ENCODE measurements at regions not wholly inside any gene's neighbourhood (a gene's known extent, or its start where the extent isn't known, plus 50 kb on each side); places are given as distances from the start of the nearest gene placed in this dataset.

DNA sequence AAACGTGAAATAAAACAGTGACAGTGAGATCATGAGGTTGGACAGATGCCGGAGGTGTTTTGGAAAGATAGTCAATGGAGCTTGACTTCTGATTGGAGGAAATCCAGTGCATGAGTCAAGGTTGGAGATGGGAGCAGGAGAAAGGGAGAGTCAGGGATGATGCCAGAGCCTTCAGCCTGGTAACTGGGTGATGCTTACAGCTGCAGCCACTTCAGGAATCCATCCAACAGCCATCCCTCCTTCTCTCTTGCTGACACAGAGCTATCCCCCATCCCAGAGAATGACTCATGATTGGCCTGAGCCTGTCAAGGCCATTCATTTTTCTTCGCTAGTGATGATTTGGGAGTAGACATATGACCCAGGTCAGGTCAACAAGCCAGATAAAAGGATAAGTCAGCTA is 112.8 kb downstream of the SAMD5 start:
- peak; percentile 1 for DNase-seq (ENCODE audit: low read depth)

DNA sequence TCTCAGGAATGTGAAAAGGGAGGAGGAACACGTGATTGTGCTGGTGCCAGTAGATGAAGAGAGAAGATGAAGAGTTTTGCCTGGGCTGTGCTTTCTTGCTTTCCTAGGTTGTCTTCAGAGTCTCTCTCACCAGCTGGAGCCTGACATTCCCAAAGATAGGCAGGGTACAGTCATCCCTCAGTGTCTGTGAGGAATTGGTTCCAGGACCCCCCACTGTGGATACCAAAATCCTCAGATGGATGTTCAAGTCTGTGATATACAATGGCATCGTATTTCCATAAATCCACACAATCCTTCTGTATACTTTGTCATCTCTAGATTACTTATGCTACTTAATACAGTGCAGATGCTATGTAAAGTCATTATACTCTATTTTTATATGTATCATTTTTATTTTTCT is 113.5 kb downstream of the SAMD5 start:
- DNase-seq (ENCODE audit: low read depth): no peak

DNA sequence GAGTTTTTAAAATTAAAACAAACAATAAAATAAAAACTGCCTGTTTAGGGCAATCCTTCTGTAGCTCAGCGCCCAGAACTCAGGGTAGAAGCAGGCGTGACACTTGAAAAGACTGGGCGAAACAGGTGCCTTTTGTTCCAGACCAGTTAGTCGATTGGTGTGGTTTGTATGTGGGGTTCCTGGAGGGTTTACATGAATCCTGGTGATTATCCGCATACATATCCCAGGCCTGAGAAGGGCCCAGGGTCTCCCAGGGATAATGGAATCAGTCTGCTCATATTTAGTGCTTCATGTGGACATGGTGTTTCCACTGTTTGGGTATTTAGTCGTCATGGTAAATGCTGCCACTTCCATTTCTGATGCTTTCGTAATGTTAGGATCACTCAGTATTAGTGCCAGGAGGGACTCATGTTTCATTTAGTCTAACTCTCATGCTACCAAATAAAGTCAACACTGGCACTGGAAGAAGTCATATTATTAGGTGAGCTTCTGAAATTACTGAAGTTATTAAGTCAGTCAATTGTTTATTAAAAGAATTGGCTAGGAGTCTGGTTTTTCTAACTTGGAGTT is 116.5 kb downstream of the SAMD5 start:
- no peak for DNase-seq (ENCODE audit: low read depth)

DNA sequence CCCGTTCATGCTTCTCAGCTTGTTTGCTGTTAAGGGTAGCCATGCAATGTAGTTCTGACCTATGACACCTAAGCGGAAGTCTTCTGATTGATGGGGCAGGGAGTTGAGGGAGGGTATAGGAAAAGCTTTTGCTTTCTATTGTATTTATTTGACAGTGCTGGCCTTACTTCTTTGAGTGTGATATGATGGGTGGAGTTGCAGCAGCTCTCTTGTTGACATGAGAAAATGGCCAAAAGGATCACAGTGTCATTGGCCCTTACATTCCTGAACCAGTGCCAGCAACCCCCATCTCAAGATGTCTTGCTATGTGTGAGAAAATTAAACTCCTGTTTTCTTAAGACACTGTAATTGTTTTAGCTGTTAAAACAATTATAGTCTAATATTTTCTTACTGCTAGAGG is 117.5 kb downstream of the SAMD5 start:
- no peak for DNase-seq (ENCODE audit: low read depth)

DNA sequence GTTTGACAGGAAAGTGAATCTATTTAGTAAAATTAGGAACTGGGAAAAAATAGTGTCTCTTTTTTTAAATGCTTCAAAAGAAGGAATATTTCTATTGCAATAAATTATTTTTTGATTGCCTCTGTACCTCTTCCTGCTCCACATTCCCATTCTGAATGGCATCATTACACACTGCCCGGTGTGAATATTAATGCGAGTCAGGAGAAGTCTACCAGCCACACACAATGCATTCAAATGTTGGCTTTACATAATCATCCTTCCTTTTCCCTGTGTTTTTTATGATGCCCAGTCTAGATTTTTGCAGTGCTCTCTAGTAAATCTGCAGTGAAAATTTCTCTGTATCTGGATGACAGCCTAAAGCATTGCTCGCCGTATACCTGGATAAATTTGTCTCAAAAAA is 118.9 kb downstream of the SAMD5 start:
- no peak for DNase-seq (ENCODE audit: low read depth)

DNA sequence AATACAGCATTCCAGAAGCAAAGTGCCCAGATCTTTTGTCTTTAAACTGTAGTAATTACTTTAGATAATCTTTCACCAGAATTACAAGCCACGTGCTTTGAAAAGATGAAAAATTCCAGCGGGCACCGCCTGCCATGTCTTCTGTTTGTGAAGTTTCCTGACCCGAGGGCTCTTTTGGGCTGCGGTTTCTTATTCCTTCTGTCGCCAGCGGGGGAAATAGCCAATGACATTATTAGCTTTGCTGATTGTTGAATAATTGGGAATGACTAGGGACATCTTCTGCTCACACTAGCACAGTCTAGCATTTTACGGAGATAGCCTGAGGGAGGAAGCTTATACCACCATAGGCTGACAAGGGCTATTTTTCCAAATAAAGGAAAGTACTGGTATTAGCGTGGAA is 124.7 kb downstream of the SAMD5 start:
- peak; percentile 7 for DNase-seq (ENCODE audit: low read depth)

DNA sequence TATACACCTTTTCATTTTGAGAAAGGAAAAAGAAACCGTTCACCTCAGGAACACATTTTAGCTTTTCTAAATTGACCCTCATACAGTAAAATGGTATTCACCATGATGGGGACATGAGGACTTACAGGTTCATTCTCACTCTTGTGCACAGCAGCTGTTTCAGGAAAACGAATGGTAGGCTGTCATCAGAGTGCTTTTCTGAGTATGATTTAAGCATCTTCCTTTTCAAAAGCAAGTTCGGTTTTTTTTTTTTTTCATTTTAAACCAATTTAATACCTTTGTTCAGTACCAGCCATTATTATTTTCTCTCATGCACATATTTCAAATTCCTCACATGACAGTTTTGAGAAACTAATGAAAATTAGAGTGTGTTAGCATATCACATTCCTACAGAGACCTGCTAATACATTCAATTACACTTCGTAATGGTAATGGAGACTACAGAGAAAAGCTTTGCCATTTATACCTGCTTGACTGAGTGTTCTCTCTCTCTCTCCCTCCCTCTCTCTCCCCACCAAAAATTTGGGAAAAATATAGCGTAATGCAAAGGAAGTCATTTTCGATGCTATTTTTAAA is 129.2 kb downstream of the SAMD5 start:
- DNase-seq (ENCODE audit: low read depth): no peak

DNA sequence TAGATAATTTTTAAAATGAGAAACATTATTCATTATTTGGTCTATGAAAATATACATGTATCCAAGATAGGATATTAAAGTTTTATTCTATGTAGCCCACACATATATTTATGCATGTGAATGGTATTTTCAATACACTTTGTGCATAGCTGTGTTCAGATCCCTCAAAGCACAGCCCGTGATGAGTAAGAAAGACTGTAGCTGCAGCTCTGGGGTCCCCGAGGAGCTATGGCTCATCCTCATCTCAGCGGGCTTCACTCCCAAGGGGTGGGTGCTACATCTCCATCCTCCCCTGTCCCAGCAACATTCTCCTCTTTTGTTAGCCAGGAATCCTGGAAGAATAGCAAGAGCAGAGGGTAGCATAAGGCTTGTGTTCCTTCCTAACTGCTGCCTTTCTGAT is 130.8 kb downstream of the SAMD5 start:
- DNase-seq (ENCODE audit: low read depth): no peak

DNA sequence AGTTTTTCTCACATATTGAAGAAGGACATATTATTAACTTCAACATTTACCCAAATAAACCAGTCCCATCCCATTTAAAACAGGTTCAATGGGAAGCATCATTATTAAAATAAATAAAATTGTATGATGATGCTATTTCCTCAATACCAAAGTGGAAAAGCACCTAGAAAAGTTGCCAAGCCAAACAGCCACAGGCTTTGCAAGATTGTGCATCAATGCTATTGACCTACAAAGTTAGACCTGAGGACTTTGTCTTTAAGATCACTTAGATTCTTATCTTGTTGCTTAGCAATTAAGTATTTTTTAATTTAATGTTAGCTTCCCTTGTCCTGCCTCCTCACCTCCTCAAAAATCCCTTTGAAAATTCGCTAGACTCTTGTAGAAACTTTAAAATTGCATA is 132.1 kb downstream of the SAMD5 start:
- no peak for DNase-seq (ENCODE audit: low read depth)

DNA sequence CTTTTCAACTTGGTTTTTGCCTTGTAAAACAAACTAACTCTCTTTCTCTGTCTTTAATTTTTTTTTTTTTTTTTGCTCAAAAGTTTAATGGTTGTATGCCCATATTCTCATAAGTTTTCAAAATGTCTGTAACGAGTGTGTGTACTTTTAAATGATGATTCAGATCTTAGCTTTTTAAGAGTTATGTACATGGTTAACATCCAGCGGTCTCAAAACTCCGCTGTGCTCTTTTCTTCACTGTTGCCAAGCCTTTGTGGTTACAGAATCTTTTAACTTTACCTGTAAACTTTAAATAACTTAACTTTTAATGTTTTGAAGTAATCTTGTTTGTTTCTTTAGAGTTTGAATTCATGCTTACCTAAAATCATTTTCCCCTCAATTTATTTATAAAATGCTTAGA is 133.0 kb downstream of the SAMD5 start:
- DNase-seq (ENCODE audit: low read depth): no peak

DNA sequence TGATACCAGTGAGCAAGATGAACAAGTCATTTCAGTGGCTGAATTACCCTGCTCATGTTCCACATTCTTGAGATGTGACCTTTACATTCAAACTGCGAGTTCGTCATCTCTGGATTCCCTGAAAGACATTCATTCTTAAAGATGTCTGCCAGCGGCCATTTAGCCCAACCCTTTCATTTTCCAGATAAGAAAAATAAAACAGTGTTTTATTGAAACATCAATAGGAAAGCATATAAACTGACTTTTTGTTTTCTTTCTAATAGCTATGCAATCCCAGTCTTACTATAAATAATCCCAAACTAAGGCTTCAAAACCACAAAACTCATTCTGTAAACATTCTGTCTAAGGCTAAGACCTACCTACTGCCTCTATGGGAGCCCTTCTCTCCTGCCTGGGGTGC is 134.0 kb downstream of the SAMD5 start:
- peak; percentile 40 for DNase-seq (ENCODE audit: low read depth)

DNA sequence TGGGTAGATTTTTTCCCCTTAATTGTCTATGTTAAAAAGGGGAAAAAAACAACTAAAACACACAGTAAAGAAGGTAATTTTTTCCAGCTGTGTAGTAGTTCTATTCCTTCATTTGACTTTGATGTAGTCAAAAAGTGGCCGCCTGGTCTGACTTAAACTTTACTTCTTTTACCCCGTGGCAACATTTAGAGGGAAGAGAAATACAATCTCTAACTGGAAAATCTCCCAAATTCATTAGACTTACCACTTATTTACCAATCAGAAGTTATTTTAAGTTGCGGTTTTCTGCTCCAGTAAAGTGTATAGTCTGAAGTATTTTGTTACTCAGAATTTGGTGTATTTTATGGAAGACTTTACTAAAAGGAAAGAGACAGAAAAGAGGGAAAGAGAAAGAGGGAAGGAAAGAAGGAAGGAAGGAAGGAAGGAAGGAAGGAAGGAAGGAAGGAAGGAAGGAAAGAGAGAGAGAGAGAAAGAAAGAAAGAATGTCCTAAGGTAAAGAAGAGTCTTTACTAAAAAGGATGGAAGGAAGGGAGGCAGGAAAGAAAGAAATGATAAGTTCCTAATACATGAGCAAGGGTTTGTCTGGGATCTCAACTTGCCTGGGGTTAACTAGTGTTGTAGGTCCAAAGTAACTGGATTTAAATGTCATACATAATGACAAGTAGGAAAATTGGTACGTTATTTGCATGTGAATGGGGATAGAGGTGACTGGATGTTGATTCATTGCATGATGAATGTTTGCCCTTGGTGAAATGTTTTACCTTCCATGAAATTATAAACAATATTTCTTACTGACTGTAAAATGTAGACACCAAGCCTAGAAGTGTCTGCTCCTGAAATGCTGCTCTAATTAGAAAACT is 135.1 kb downstream of the SAMD5 start:
- DNase-seq (ENCODE audit: low read depth): peak; percentile 7

DNA sequence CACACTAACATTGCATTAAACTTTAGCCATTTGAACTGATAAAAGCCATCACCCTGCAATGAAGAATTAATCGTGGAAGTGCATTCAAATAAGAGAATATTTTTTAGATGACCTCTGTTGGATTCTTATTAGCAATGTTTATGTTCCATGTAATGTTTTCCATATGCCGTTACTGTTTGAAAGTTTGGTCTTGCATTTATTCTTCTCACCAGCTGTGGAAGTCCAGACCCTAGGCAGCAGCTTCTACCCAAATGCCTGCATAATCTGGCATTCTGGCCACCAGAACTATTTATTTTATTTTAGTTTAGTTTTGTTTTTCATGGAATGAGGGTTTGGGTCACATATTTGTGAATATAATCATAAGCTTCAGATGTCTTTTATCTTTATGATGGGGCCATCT is 140.4 kb downstream of the SAMD5 start:
- DNase-seq (ENCODE audit: low read depth): peak; percentile 3

DNA sequence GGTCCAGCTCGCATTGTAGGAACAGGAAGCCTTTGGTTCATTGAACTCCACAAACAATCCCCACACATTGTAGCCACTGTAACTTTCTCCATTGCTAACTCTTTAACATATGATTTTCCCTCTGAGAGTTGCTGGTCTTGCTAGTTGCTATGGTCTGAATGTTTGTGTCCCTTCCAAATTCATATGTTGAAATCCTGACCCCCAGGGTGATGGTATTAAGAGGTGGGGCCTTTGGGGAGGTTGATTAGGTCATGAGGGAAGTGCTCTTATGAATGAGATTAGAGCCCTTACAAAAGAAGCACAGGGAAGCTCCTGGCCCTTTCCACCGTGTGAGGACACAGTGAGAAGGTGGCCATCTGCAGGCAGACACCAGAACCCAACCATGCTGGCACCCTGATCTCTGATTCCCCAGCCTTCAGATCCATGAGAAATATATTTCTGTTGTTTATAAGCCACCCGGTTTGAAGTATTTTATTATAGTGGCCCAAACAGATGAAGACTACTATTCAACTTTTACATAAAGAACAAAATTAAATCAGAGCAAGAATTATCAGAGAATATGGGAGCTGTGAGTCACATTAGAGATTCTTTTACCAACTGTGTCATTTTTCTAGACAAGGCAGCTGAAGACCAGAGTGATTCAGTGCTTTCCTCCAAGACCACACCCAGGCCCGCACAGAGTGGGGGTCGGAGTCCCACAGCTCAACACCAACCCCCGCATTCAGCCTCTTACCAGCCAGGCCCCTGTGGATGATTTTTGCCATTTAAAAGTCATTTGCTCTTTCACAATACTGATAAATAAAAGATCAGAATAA is 143.0 kb downstream of the SAMD5 start:
- DNase-seq (ENCODE audit: low read depth): peak; percentile 1

DNA sequence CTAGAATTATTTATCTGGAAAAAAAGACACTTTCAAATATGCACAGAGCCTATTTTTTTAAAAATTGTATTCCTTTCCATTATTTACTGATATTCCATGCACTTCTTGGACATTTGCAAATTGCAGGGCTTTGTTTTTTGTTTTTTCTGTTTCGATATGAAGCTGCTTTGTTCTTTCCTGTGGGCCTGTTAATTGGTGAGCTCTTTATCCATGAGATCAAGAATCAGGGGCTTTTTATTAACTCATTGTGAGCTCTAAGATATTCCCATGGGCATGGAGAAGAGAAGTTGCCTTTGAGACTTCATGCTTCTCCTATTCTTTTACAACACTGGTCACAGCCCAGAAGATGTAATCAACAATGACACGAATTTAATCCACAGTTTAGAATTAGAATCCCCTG is 145.1 kb downstream of the SAMD5 start:
- no peak for DNase-seq (ENCODE audit: low read depth)

DNA sequence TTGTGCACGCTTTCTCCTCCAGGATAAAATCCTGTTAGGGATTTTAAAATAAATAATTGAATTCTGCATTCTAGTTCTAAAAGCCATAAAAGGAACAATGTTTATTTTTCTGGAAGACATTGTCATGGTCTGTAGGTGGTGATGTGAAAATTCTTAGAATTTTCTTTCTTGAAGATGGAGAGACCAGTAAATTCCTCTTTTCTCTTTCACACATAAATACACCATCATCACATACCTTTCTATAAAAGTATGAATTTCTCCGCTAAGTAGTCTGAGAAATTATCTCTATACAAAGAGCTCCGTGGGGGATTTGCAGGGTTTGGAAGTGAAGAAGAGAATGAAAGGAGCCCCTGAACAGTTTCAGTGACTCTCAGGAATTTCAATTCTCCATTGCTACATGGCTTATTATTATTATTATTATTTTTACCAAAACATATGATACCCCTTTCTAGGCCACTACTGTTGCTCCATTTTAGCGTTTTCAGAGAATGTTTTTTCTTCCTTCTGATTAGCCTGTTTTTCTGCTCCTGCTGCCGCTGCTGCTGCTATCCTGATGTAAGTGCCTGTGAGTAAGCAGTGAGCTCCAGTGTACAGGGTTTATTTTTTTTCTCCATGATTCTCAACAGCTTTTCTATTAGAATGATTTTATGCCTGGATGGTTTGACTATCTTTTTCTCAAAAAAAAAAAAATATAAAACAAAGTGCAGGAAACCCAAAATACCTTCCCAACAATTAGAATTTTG is 145.8 kb downstream of the SAMD5 start:
- no peak for DNase-seq (ENCODE audit: low read depth)

DNA sequence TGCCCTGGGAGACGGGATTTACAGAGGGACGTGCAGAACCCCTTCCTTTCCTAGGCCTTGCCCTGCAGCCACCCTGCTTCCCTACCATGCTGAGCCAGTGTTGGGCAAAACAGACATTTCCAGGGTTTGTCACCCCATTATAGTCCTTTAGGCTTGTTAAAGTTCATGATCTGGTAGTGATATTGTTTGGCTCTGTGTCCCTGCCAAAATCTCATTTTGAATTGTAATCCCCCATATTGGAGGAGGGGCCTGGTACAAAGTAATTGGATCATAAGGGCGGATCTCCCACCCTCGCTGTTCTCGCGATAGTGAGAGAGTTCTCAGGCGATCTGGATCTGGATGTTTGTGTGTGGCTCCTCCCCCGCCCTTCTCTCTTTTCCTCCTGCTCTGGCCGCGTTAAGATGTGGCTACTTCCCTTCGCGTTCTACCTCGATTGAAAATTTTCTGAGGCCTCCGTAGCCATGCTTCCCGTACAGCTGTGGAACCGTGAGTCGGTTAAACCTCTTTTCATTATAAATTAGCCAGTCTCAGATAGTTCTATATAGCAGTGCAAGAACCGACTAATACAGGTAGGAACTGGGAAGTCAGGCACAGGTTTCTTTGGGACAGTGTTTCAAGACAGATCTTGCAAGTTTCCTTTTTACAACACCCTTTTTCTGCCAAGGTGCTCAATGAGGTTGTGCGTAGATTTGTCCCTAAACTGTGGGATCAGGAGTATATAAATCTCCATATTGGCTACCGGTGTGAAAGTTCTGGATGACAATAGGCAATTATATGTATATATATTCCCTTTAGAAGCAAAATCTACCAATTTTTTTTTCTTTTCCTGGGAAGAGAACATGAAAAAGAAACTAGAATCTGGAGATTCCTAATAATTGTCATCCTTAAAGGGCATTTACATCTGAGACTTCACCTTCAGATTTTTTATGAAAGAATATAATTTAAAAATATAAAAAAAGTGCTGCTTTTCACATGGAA is 152.1 kb downstream of the SAMD5 start:
- no peak for DNase-seq (ENCODE audit: low read depth)

DNA sequence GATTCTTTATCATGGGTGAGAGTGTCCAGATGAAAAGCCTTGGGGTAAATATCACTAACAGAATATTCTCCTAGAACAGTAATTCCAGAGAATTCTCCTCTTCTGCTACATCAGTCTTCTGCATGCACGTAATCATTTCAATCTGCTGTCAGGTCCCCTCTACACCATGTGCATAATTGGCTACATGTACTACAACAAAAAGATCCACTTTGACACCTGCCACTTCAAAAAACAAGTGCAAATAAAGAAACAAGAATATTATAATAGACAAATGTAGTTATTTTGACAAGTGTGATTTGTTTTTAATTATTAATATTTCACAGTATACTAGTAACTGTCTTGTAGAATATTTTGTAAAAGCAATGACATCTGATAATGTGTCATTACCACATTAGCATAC is 154.2 kb downstream of the SAMD5 start:
- no peak for DNase-seq (ENCODE audit: low read depth)

DNA sequence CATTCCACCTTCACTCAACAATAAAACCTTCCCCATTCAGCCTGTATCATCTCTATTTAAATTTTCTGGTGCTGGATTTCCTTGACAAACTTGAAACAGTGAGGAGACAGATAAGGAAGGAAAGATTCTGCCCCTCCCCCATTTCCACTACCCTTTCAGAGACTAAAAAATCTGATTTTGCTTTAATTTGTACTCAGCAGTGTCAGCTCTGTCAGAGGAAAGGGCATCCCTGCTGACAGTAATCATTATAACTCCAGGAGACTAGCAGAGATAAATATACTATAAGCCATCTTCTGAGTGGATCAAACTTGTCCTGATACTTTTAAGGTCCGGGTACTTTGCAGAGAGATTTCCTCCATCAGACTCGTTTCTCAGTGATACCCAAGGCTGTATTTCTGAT is 155.6 kb downstream of the SAMD5 start:
- no peak for DNase-seq (ENCODE audit: low read depth)

DNA sequence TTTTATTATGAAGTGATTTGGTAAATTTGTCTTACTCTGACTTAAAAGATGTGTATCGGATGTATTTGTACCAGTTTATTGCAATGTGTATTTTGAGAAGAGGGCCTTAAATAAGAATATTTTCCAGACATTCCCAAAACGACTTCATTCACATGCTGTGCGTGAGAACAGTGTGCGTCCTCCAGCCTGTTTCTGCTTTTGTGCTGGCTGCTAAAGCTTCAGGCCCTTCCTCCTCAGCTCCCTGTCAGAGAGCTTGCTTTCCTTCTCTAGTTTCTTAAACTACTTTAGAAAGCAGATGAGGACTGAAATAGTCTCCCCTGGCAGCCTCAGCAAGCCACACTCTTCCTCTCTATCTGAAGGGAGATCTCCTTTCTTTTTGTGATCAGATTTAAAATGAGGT is 157.8 kb downstream of the SAMD5 start:
- DNase-seq (ENCODE audit: low read depth): no peak

DNA sequence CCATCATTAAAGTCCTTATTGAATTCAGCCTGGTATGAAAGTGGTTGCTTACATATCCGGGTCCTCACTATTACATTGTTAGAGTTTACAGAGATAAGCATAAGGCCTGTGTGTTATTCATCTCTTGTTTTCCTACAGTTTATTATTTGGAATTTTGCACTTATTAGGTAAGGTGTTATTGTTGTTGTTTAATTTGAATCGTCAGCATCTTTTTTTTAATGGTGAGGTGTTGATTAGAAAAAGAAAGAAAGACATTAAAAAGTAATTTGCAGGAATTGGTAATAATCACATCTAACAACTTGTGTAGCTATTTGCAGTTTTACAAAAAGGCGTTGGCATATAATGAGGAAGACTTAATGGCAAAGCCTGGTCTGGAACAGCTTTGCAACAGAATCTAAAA is 158.6 kb downstream of the SAMD5 start:
- no peak for DNase-seq (ENCODE audit: low read depth)

Data from RPMI7951 (cell line).